ENCODE measurements at regions not wholly inside any gene's neighbourhood (a gene's known extent, or its start where the extent isn't known, plus 50 kb on each side); places are given as distances from the start of the nearest gene placed in this dataset.
"Not testable (repeated sequence)": the region's sequence is repeated elsewhere in the genome, so short reads cannot be mapped to it uniquely, and the experiment has no call there.

DNA sequence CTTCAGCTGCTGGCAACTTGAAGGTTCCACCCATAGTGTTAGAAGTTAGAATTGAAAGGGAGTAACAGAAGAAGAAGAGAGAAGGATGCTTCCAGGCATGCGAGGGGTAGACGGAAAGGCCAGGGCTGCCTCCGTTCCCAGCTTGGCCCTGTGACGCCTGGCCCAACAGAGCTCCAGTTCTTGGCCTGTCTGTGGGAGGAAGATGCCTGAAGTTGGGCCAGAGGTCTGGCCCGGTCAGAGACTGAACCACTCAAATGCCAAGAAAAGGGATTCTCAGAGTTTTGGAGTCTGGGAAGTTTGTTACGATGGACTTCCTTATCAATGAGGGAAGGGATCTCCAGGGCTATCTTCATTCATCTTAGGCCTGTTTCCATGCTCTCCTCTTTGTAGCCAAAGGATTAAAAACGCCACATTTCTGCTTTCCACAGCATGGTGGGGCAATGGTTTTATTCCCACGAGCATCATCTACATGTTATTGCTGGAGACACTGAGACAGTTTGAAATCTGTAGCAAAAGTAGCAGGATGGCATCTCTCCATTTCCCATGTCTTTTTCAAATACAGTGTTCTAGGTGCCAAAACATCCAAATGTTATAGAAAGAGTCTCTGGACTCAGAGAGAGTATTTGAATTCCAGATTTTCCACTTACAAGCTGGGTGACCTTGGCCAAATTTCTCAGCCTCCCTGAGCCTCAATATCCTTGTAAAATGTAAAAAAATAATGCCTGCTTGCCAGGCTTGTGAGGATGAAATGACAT is 65.4 kb upstream of the ANKRD55 start:
- DNase-seq (ENCODE audit: low read depth in 2 of 2): no peak

- no peak for DNase-seq (ENCODE audit: low read depth in 2 of 2)
Measured at GRCh38 chr5:56297851-56298250, 64.7 kb upstream of the ANKRD55 start.

DNA sequence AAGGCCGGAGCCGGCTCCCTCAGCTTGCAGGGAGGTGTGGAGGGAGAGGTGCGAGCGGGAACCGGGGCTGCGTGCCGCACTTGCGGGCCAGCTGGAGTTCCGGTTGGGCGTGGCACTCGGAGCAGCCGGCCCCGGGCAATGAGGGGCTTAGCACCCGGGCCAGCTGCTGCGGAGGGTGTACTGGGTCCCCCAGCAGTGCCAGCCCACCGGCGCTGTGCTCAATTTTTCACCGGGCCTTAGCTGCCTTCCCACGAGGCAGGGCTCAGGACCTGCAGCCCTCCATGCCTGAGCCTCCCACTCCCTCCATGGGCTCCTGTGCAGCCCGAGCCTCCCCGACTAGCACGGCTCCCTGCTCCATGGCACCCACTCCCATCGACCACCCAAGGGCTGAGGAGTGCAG is 62.2 kb upstream of the ANKRD55 start:
- DNase-seq (ENCODE audit: low read depth in 2 of 2): not testable (repeated sequence)

DNA sequence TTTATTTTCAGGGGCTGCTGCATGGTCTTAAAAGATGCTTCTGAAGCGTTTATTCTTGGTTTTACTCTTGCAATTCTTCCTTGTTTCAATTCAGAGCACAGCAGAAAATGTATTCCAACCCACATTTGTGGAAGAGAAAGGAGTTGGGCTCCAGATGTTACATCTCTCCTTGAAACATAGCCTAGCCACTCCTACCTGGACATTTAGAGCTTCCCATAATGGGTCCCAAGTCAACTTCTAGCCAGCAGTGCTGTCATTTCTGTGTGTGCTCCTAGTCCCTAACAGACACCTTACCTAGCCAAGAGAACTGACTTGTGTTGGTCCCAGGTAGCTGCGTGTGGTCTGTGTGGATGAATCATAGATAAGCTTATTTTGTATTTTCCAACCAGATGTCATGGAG is 61.2 kb upstream of the ANKRD55 start:
- DNase-seq (ENCODE audit: low read depth in 2 of 2): no peak

- DNase-seq (ENCODE audit: low read depth in 2 of 2): not testable (repeated sequence)
Measured at GRCh38 chr5:56292874-56293273, 59.7 kb upstream of the ANKRD55 start.

GRCh38 chr5:56291661-56292374 is 58.7 kb upstream of the ANKRD55 start:
- no peak for DNase-seq (ENCODE audit: low read depth in 2 of 2)

DNA sequence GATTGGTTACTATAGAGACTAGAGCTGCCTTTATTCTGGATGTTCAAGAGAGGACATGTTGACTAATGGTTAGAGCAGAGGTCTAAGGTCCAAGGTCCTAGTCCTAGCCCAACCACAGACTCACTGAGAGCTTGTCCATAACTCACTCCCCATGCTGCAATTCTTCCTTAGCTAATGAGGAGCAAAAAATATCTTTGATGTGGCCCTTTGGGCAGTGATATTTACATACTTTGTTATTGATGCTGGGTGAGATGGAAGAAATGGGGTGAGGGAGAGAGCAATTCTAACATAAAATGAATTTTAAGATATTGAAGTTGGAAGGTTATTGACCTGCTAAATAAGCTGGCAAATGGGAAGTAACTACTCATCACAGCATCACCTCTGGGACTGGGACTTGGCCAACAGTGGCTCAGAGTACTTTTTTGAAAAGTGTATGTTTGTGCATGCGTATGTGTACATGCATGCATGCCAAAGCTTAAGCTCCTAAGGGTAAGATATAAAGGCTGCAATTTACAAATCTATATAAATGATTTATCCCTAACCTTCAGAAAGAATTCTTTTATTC is 58.0 kb upstream of the ANKRD55 start:
- DNase-seq (ENCODE audit: low read depth in 2 of 2): no peak

DNA sequence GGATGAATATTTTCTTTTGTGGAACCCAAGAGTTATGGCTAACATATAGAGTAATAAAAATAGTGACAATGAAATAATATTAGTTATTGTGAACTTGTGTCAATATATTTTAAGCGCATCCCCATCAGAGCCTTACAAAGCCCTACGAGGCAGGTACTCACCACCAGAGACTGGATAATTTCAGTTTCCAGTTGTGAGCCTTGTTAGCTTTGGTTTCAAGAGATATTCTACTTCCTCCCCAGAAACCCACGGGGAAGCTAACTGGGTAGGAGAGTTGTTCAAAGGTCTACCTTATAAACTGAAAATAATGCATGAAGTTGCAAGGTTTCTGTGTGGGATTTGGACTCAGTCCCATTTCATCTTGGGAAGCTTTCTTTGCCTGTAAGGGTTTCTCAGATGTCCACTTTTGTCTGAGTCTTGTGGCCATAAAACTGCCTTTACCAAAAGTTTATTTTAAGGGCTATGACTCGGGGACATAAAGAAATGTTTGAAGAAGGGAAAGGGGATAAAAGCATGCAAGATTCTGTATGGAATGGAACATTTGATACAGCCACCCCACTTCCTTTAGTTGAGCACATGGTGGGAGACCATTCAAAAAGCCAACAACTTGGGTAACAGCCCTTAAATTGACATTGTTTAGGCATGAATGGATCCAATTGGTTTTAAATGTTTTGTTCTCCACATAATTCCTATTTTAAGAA is 57.4 kb upstream of the ANKRD55 start:
- no peak for DNase-seq (ENCODE audit: low read depth in 2 of 2)

DNA sequence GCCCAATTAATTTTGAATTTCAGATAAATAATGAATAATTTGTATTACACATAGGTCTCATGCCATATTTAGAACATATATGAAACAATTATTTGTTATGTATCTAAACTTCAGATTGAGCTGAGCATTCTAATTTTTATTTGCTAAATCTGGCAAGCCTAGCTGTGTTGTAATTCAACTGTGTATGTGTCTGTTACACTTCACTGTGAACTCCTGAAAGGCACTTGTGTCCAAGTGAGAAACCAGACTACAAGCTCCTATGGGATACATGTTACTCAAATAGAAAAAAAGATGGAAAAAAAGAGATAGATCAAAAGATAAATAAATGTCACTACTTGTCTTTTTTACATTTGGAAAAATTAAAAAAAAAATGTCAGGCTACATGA is 56.5 kb upstream of the ANKRD55 start:
- no peak for DNase-seq (ENCODE audit: low read depth in 2 of 2)

DNA sequence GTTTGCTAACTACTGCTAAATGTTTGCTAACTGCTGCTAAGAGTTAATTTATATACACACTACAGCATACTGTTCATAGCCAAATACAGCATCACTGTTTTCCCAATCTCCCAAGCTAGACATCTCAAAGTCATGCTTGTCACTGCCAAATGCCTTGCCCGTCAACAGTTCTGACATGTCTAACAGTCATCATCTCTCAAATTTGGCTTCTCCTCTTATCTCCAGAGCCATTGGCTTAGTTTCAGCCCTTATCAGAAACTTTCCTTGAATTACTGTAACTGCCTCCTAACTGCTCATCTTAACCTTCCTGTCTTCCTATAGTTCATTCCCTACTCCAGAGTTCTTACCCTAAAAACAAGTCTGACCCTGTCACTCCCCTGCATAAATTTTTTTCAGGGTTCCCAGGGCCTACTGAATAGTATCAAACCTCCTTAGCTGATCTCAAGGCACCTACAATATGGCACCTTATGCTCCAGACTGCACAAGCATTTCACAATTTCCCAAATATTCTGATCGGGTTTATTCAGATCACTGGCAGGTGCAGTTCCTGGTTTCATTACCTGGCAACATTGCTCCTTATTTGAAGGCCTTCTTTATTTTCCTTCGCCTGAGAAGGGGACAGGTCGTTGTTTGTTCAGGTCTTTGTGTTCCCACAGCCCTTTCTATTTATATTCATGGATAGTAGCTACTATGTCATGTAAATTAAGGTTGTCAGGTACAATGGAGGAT is 55.9 kb upstream of the ANKRD55 start:
- DNase-seq (ENCODE audit: low read depth in 2 of 2): no peak

- DNase-seq (ENCODE audit: low read depth in 2 of 2): no peak
Measured at GRCh38 chr5:56286015-56286884, 53.1 kb upstream of the ANKRD55 start.

DNA sequence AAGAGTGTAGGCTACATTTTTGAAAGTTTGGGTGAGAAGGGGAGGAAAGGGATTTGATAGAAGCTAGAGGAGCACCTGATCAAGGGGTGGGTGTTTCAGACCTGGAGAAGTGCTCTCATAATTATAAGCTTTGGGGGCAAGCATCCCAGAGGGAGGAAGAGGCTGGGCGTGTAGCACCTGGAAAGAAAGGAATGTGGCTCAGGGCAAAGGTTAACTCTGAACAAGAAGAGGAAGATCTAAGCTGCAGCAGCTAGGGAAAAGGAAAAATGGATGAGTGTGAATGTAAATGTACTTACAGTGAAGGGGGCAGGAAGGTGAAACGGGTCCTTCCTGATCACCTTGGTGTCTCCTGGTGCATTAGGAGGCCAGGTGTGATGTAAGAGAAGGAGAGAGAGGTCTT is 49.8 kb upstream of the ANKRD55 start:
- no peak for DNase-seq (ENCODE audit: low read depth in 2 of 2)
